Neural progenitor cell (in vitro differentiated cells): ENCODE measurements at regions not wholly inside any gene's neighbourhood (a gene's known extent, or its start where the extent isn't known, plus 50 kb on each side); places are given as distances from the start of the nearest gene placed in this dataset.

Source experiments
- DNase-seq: peaks from one replicate; pipeline ENCODE4 v3.0.0-alpha.2; 2016; ENCODE audit warnings: low spot score
- H2AFZ ChIP-seq: fragments of 200-600 bp; sonication (generic); replicated peaks from 2 replicates; pipeline ENCODE4 v1.6.1; 2016; ENCODE audit warnings: antibody characterized with exemption
- H3F3A ChIP-seq: fragments of 200-600 bp; sonication (generic); 2 replicates; pipeline ENCODE4 v1.6.1; 2016; ENCODE audit warnings: antibody characterized with exemption, low read depth
- H3K27ac ChIP-seq: fragments of 200-600 bp; sonication (generic); 2 replicates; pipeline ENCODE4 v1.5.1; 2016; ENCODE audit warnings: mild to moderate bottlenecking
- H3K27me3 ChIP-seq: fragments of 200-600 bp; sonication (generic); 2 replicates; pipeline ENCODE4 v1.6.1; 2016; ENCODE audit warnings: mild to moderate bottlenecking, moderate library complexity
- H3K36me3 ChIP-seq: fragments of 200-600 bp; sonication (generic); 2 replicates; pipeline ENCODE4 v1.5.1; 2016
- H3K4me1 ChIP-seq: fragments of 200-600 bp; sonication (generic); 2 replicates; pipeline ENCODE4 v1.6.1; 2016; ENCODE audit warnings: mixed run types
- H3K4me2 ChIP-seq: fragments of 200-600 bp; sonication (generic); 2 replicates; pipeline ENCODE4 v1.6.1; 2016
- H3K4me3 ChIP-seq: fragments of 200-600 bp; sonication (generic); 2 replicates; pipeline ENCODE4 v1.5.1; 2016
- H3K79me2 ChIP-seq: fragments of 200-600 bp; sonication (generic); 2 replicates; pipeline ENCODE4 v1.6.1; 2016; ENCODE audit warnings: low read depth
- H3K9ac ChIP-seq: fragments of 200-600 bp; sonication (generic); 2 replicates; pipeline ENCODE4 v1.6.1; 2016
- H3K9me3 ChIP-seq: fragments of 200-600 bp; sonication (generic); 2 replicates; pipeline ENCODE4 v1.5.1; 2016; ENCODE audit warnings: low read depth
- H4K20me1 ChIP-seq: fragments of 200-600 bp; sonication (generic); 2 replicates; pipeline ENCODE4 v1.6.1; 2016; ENCODE audit warnings: low read depth
- H3K27ac Mint-ChIP-seq: 3 replicates; pipeline ENCODE4 v1.8.0; 2021; ENCODE audit warnings: mixed read lengths
- H3K27me3 Mint-ChIP-seq: 2 replicates; pipeline ENCODE4 v1.8.0; 2022; ENCODE audit warnings: low read depth, mild to moderate bottlenecking, inconsistent platforms, moderate library complexity, mixed read lengths; ENCODE audit not compliant: insufficient read depth
- H3K36me3 Mint-ChIP-seq: 3 replicates; pipeline ENCODE4 v1.8.0; 2021; ENCODE audit warnings: mixed read lengths
- H3K4me1 Mint-ChIP-seq: 3 replicates; pipeline ENCODE4 v1.8.0; 2021; ENCODE audit warnings: mixed read lengths
- H3K4me3 Mint-ChIP-seq: 3 replicates; pipeline ENCODE4 v1.8.0; 2021; ENCODE audit warnings: mild to moderate bottlenecking, moderate library complexity, mixed read lengths
- H3K9me3 Mint-ChIP-seq: 3 replicates; pipeline ENCODE4 v1.8.0; 2020; ENCODE audit warnings: mixed read lengths
- CTCF ChIP-seq: fragments of 200-600 bp; sonication (generic); IDR thresholded peaks from 2 replicates; pipeline ENCODE4 v1.5.1; 2017; ENCODE audit warnings: antibody characterized with exemption, mild to moderate bottlenecking
- EZH2 ChIP-seq: fragments of 200-600 bp; sonication (generic); IDR thresholded peaks from 2 replicates; pipeline ENCODE4 v1.6.1; 2017; ENCODE audit warnings: antibody characterized with exemption, mild to moderate bottlenecking, moderate library complexity
- EZH2phosphoT487 ChIP-seq: fragments of 200-600 bp; sonication (generic); IDR thresholded peaks from 2 replicates; pipeline ENCODE4 v1.6.1; 2017; ENCODE audit warnings: antibody characterized with exemption

GRCh38 chr3:188059351-188059750 lies 94.6 kb upstream of the LPP start:
- Histone ChIP-seq H3K9me3 (no peaks in the 10 kb centered on the region), H3K9ac (no peak overlapping the region), H3K4me2 (no peak overlapping the region), H3K36me3 (no peaks in the 10 kb centered on the region), H3F3A (no peaks in the 10 kb centered on the region), H3K27me3 (no peaks in the 10 kb centered on the region), H3K27ac (no peak overlapping the region), H4K20me1 (no peaks in the 10 kb centered on the region), H3K79me2 (no peaks in the 10 kb centered on the region), H2AFZ (no peak overlapping the region), H3K4me3 (no peak overlapping the region), H3K4me1 (no peaks in the 10 kb centered on the region)
- DNase-seq, result no peak
- no peak for TF ChIP-seq EZH2
- Mint-ChIP-seq H3K9me3 (peaks cover 3% of the 10 kb centered on the region), H3K4me1 (no peaks in the 10 kb centered on the region), H3K4me3 (no peak overlapping the region), H3K27ac (no peak overlapping the region), H3K36me3 (no peaks in the 10 kb centered on the region), H3K27me3 (no peaks in the 10 kb centered on the region)

- DNase-seq, result no peak
- no peak overlapping the region for H3K4me3 Mint-ChIP-seq
- no peak overlapping the region for H3K27ac ChIP-seq
- no peak overlapping the region for H3K4me3 ChIP-seq
- H3F3A ChIP-seq, result no peaks in the 10 kb centered on the region
- H3K27ac Mint-ChIP-seq, result no peak overlapping the region
- H3K4me1 ChIP-seq, result no peaks in the 10 kb centered on the region
- H3K4me2 ChIP-seq, result no peak overlapping the region
- no peaks in the 10 kb centered on the region for H3K36me3 Mint-ChIP-seq
- no peak overlapping the region for H2AFZ ChIP-seq
- H3K9me3 ChIP-seq, result no peaks in the 10 kb centered on the region
- TF ChIP-seq CTCF (no peak), EZH2phosphoT487 (no peak), EZH2 (no peak)
- H4K20me1 ChIP-seq, result no peaks in the 10 kb centered on the region
- peaks cover 3% of the 10 kb centered on the region for H3K9me3 Mint-ChIP-seq
- H3K27me3 Mint-ChIP-seq, result no peaks in the 10 kb centered on the region
- H3K9ac ChIP-seq, result no peak overlapping the region
- no peaks in the 10 kb centered on the region for H3K4me1 Mint-ChIP-seq
- no peaks in the 10 kb centered on the region for H3K36me3 ChIP-seq
- H3K79me2 ChIP-seq, result no peaks in the 10 kb centered on the region
- no peaks in the 10 kb centered on the region for H3K27me3 ChIP-seq
Observed at GRCh38 chr3:188060264-188060835, 93.6 kb upstream of the LPP start.

GRCh38 chr3:188060840-188061544 lies 93.0 kb upstream of the LPP start:
- no peaks in the 10 kb centered on the region for H3K36me3 ChIP-seq
- Mint-ChIP-seq H3K27ac (no peak overlapping the region), H3K36me3 (no peaks in the 10 kb centered on the region), H3K27me3 (no peaks in the 10 kb centered on the region), H3K4me3 (no peak overlapping the region), H3K4me1 (no peaks in the 10 kb centered on the region), H3K9me3 (peaks cover 3% of the 10 kb centered on the region)
- no peak overlapping the region for H3K9ac ChIP-seq
- no peak for DNase-seq
- H4K20me1 ChIP-seq, result no peaks in the 10 kb centered on the region
- H2AFZ ChIP-seq, result no peak overlapping the region
- H3K27me3 ChIP-seq, result no peaks in the 10 kb centered on the region
- no peak overlapping the region for H3K27ac ChIP-seq
- no peaks in the 10 kb centered on the region for H3K9me3 ChIP-seq
- no peak overlapping the region for H3K4me2 ChIP-seq
- no peak overlapping the region for H3K4me3 ChIP-seq
- H3F3A ChIP-seq, result no peaks in the 10 kb centered on the region
- no peaks in the 10 kb centered on the region for H3K4me1 ChIP-seq
- no peaks in the 10 kb centered on the region for H3K79me2 ChIP-seq
- TF ChIP-seq EZH2 (no peak), CTCF (no peak), EZH2phosphoT487 (no peak)

- no peak overlapping the region for H3K27ac ChIP-seq
- H3K4me1 ChIP-seq, result no peaks in the 10 kb centered on the region
- H3K4me2 ChIP-seq, result no peak overlapping the region
- H2AFZ ChIP-seq, result no peak overlapping the region
- no peak overlapping the region for H3K9ac ChIP-seq
- no peak for DNase-seq
- H4K20me1 ChIP-seq, result no peaks in the 10 kb centered on the region
- Mint-ChIP-seq H3K36me3 (no peaks in the 10 kb centered on the region), H3K27me3 (no peaks in the 10 kb centered on the region), H3K9me3 (peaks cover 3% of the 10 kb centered on the region), H3K4me1 (no peaks in the 10 kb centered on the region), H3K4me3 (no peak overlapping the region), H3K27ac (no peak overlapping the region)
- no peaks in the 10 kb centered on the region for H3K27me3 ChIP-seq
- H3K79me2 ChIP-seq, result no peaks in the 10 kb centered on the region
- H3K36me3 ChIP-seq, result no peaks in the 10 kb centered on the region
- H3K9me3 ChIP-seq, result no peaks in the 10 kb centered on the region
- TF ChIP-seq CTCF, result no peak
- TF ChIP-seq EZH2phosphoT487, result no peak
- TF ChIP-seq EZH2, result no peak
- no peak overlapping the region for H3K4me3 ChIP-seq
- no peaks in the 10 kb centered on the region for H3F3A ChIP-seq
Observed at GRCh38 chr3:188062216-188062615, 91.7 kb upstream of the LPP start.
